ENCODE measurements at regions not wholly inside any gene's neighbourhood (a gene's known extent, or its start where the extent isn't known, plus 50 kb on each side); places are given as distances from the start of the nearest gene placed in this dataset.

DNA sequence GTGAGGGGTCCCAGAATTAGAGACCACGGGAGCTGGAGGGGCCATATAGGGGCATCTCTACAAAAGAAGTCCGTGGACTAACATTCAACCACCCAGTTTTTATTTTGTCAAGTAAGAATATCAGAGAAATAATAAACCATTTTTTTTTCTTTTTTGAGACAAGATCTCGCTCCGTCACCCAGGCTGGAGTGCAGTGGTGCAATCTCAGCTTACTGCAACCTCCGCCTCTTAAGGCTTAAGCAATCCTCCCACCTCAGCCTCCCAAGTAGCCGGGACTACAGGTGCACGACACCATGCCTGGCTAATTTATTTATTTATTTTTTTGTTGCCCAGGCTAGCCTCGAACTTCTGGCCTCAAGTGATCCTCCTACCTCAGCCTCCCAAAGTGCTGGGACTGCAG is 82.7 kb downstream of the ZFP36L2 start:
- Histone ChIP-seq H4K20me1 (ENCODE audit: control insufficient read depth, insufficient read depth) (no peaks in the 10 kb centered on the region), H2AFZ (ENCODE audit: control insufficient read depth, low read depth, low read length) (no peak overlapping the region), H3K4me2 (ENCODE audit: control insufficient read depth, insufficient read depth) (no peak overlapping the region), H3K9me3 (replicated peaks; ENCODE audit: control insufficient read depth, insufficient read depth, low read length) (no peaks in the 10 kb centered on the region), H3K9ac (ENCODE audit: control insufficient read depth, insufficient read depth, low read length) (no peak overlapping the region), H3K79me2 (ENCODE audit: control insufficient read depth, insufficient read depth, low read length) (no peaks in the 10 kb centered on the region), H3K4me3 (no peak overlapping the region), H3K27ac (ENCODE audit: control insufficient read depth, insufficient read depth) (no peak overlapping the region), H3K27me3 (replicated peaks in 1 of 2; ENCODE audit: control insufficient read depth in 2 of 2, insufficient read depth in 2 of 2, low read length in 1 of 2) (no peaks in the 10 kb centered on the region), H3K36me3 (ENCODE audit: control insufficient read depth in 2 of 2, insufficient read depth in 2 of 2, low read length in 1 of 2) (no peaks in the 10 kb centered on the region), H3K4me1 (ENCODE audit: control insufficient read depth, insufficient read depth, low read length) (peaks cover 5% of the 10 kb centered on the region)
- TF ChIP-seq MTA3 (IDR thresholded peaks at IDR 0.05; ENCODE audit: borderline replicate concordance, low read length) (no peak), SMC3 (IDR thresholded peaks at IDR 0.05; ENCODE audit: borderline replicate concordance, low read length) (no peak), RELA (IDR thresholded peaks at IDR 0.05; ENCODE audit: borderline replicate concordance, partially characterized antibody) (no peak), RFX5 (IDR thresholded peaks at IDR 0.05; ENCODE audit: low read depth, low read length) (no peak), ATF7 (IDR thresholded peaks at IDR 0.05; ENCODE audit: low read depth) (no peak), HDAC2 (IDR thresholded peaks at IDR 0.05) (no peak), SREBF2 (IDR thresholded peaks at IDR 0.05; ENCODE audit: low read length) (no peak), YY1 (IDR thresholded peaks at IDR 0.05; ENCODE audit: low read depth, low read length) (no peak), TCF7 (IDR thresholded peaks at IDR 0.05; ENCODE audit: borderline replicate concordance) (no peak), ZNF217 (IDR thresholded peaks at IDR 0.05) (no peak), IKZF1 (conservative IDR thresholded peaks at IDR 0.05) (no peak)
- TF ChIP-seq, protein P1, sequence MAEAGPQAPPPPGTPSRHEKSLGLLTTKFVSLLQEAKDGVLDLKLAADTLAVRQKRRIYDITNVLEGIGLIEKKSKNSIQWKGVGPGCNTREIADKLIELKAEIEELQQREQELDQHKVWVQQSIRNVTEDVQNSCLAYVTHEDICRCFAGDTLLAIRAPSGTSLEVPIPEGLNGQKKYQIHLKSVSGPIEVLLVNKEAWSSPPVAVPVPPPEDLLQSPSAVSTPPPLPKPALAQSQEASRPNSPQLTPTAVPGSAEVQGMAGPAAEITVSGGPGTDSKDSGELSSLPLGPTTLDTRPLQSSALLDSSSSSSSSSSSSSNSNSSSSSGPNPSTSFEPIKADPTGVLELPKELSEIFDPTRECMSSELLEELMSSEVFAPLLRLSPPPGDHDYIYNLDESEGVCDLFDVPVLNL (IDR thresholded peaks at IDR 0.05; ENCODE audit: low read depth, low read length): no peak
- TF ChIP-seq, protein P2, sequence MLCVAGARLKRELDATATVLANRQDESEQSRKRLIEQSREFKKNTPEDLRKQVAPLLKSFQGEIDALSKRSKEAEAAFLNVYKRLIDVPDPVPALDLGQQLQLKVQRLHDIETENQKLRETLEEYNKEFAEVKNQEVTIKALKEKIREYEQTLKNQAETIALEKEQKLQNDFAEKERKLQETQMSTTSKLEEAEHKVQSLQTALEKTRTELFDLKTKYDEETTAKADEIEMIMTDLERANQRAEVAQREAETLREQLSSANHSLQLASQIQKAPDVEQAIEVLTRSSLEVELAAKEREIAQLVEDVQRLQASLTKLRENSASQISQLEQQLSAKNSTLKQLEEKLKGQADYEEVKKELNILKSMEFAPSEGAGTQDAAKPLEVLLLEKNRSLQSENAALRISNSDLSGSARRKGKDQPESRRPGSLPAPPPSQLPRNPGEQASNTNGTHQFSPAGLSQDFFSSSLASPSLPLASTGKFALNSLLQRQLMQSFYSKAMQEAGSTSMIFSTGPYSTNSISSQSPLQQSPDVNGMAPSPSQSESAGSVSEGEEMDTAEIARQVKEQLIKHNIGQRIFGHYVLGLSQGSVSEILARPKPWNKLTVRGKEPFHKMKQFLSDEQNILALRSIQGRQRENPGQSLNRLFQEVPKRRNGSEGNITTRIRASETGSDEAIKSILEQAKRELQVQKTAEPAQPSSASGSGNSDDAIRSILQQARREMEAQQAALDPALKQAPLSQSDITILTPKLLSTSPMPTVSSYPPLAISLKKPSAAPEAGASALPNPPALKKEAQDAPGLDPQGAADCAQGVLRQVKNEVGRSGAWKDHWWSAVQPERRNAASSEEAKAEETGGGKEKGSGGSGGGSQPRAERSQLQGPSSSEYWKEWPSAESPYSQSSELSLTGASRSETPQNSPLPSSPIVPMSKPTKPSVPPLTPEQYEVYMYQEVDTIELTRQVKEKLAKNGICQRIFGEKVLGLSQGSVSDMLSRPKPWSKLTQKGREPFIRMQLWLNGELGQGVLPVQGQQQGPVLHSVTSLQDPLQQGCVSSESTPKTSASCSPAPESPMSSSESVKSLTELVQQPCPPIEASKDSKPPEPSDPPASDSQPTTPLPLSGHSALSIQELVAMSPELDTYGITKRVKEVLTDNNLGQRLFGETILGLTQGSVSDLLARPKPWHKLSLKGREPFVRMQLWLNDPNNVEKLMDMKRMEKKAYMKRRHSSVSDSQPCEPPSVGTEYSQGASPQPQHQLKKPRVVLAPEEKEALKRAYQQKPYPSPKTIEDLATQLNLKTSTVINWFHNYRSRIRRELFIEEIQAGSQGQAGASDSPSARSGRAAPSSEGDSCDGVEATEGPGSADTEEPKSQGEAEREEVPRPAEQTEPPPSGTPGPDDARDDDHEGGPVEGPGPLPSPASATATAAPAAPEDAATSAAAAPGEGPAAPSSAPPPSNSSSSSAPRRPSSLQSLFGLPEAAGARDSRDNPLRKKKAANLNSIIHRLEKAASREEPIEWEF (IDR thresholded peaks at IDR 0.05; ENCODE audit: insufficient replicate concordance, low read depth, low read length): no peak
- TF ChIP-seq, protein P3, sequence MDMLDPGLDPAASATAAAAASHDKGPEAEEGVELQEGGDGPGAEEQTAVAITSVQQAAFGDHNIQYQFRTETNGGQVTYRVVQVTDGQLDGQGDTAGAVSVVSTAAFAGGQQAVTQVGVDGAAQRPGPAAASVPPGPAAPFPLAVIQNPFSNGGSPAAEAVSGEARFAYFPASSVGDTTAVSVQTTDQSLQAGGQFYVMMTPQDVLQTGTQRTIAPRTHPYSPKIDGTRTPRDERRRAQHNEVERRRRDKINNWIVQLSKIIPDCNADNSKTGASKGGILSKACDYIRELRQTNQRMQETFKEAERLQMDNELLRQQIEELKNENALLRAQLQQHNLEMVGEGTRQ (IDR thresholded peaks at IDR 0.05; ENCODE audit: borderline replicate concordance, low read depth, low read length): no peak
- TF ChIP-seq, protein P4, sequence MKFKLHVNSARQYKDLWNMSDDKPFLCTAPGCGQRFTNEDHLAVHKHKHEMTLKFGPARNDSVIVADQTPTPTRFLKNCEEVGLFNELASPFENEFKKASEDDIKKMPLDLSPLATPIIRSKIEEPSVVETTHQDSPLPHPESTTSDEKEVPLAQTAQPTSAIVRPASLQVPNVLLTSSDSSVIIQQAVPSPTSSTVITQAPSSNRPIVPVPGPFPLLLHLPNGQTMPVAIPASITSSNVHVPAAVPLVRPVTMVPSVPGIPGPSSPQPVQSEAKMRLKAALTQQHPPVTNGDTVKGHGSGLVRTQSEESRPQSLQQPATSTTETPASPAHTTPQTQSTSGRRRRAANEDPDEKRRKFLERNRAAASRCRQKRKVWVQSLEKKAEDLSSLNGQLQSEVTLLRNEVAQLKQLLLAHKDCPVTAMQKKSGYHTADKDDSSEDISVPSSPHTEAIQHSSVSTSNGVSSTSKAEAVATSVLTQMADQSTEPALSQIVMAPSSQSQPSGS (IDR thresholded peaks at IDR 0.05; ENCODE audit: low read length): no peak
- DNase-seq (ENCODE audit: low read depth, low spot score): no peak
- ChIA-PET RAD21 (ENCODE audit: unreplicated experiment) (interaction anchor here (0.6 kb wide), 1 partner anchor 85 kb away, joined by 3 read pairs; no protein-coding TSS in a partner anchor), SMC1A (ENCODE audit: uncharacterized antibody, unreplicated experiment) (interaction anchor here (0.9 kb wide), 2 partner anchors 11 to 338 kb away, joined by 3 read pairs; no protein-coding TSS in a partner anchor), POLR2A (no interaction called here), CTCF (interaction anchor here (1.0 to 1.3 kb wide), 2 partner anchors 9 to 85 kb away, joined by 3 read pairs; no protein-coding TSS in a partner anchor)
- ATAC-seq: no peak
- in situ Hi-C loops (cut with MboI) (no loop called here), intact Hi-C loops (cut with micrococcal nuclease; ENCODE audit: unreplicated experiment) (no loop called here)
- FAIRE-seq: no peak
- BruUV-seq (replicated peaks): no TSS peak
- WGBS (ENCODE audit: insufficient coverage, insufficient replicate concordance, low lambda C conversion rate, missing lambda C conversion rate): 59% methylated on average over 8 of the region's 8 CpGs
